ENCODE measurements at regions not wholly inside any gene's neighbourhood (a gene's known extent, or its start where the extent isn't known, plus 50 kb on each side); places are given as distances from the start of the nearest gene placed in this dataset.

- H3K27ac Mint-ChIP-seq = no peak overlapping the region
- H3K27me3 Mint-ChIP-seq (ENCODE audit: insufficient read depth) = no peaks in the 10 kb centered on the region; the same call in 1 of the 2 replicates
- no peaks in the 10 kb centered on the region for H3K4me1 Mint-ChIP-seq (ENCODE audit: low read depth)
- H3K4me3 Mint-ChIP-seq = no peak overlapping the region
- H3K9me3 Mint-ChIP-seq = no peaks in the 10 kb centered on the region
- no peaks in the 10 kb centered on the region for H3K36me3 Mint-ChIP-seq (ENCODE audit: low read depth)
- peak; percentile 70 for DNase-seq
- TF ChIP-seq, protein P1, sequence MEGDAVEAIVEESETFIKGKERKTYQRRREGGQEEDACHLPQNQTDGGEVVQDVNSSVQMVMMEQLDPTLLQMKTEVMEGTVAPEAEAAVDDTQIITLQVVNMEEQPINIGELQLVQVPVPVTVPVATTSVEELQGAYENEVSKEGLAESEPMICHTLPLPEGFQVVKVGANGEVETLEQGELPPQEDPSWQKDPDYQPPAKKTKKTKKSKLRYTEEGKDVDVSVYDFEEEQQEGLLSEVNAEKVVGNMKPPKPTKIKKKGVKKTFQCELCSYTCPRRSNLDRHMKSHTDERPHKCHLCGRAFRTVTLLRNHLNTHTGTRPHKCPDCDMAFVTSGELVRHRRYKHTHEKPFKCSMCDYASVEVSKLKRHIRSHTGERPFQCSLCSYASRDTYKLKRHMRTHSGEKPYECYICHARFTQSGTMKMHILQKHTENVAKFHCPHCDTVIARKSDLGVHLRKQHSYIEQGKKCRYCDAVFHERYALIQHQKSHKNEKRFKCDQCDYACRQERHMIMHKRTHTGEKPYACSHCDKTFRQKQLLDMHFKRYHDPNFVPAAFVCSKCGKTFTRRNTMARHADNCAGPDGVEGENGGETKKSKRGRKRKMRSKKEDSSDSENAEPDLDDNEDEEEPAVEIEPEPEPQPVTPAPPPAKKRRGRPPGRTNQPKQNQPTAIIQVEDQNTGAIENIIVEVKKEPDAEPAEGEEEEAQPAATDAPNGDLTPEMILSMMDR (IDR thresholded peaks at IDR 0.05) = peak; percentile 88
These were observed 67.2 kb upstream of the SMLR1 start for GRCh38 chr6:130760006-130760405.

DNA sequence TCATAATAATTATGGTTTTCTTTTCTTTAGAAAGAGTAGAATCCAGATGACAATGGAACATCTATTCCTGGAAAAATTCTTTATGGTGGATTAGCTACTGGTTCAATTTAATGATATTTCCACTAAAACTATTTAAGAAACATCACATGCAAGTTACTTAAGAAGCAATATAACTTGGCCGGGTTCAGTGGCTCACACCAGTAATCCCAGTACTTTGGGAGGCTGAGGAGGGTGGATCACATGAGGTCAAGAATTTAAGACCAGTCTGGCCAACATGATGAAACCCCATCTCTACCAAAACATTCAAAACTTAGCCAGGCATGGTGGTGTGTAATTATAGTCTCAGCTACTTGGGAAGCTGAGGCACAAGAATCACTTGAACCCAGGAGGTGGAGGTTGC lies 65.9 kb upstream of the SMLR1 start:
- Mint-ChIP-seq H3K36me3 (ENCODE audit: low read depth) (no peaks in the 10 kb centered on the region), H3K9me3 (no peaks in the 10 kb centered on the region), H3K27me3 (ENCODE audit: insufficient read depth) (no peaks in the 10 kb centered on the region; the same call in 1 of the 2 replicates), H3K27ac (no peak overlapping the region), H3K4me3 (no peak overlapping the region), H3K4me1 (ENCODE audit: low read depth) (peaks cover 3% of the 10 kb centered on the region; the same call in 1 of the 2 replicates)
- TF ChIP-seq, protein P1 (IDR thresholded peaks at IDR 0.05) = no peak
- no peak for DNase-seq

DNA sequence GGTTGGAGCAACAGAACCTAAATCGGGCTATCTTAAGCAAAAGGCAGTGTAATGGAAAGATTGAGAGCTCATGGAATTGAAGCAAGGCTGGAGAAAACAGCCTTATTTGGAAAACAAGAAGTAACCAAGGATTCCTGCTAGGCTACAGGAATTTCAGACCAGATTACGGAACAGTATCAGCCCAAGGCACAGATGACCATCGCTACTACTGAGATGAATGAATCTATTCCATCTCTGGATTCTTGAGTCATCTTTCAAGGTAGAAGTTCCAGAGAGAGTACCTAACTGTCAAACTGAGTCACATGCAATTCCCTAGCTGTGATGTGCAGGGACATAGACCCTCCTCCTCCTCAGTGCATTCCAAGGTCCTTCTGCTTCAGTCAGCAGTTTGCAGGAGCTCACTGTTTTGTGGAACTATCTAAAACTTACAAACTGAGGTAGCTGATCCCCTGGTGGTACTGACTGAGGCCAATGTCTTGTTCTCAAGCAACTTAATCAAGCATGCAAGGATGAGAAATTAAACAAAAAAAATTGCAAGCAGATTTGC lies 62.0 kb upstream of the SMLR1 start:
- no peak overlapping the region for H3K27ac Mint-ChIP-seq
- no peak for DNase-seq
- no peak overlapping the region for H3K4me3 Mint-ChIP-seq
- TF ChIP-seq, protein P1 (IDR thresholded peaks at IDR 0.05) = no peak
- no peaks in the 10 kb centered on the region for H3K9me3 Mint-ChIP-seq
- H3K36me3 Mint-ChIP-seq (ENCODE audit: low read depth) = no peaks in the 10 kb centered on the region
- H3K4me1 Mint-ChIP-seq (ENCODE audit: low read depth) = peaks cover 6% of the 10 kb centered on the region; the same call in 1 of the 2 replicates
- no peaks in the 10 kb centered on the region; the same call in 1 of the 2 replicates for H3K27me3 Mint-ChIP-seq (ENCODE audit: insufficient read depth)

DNA sequence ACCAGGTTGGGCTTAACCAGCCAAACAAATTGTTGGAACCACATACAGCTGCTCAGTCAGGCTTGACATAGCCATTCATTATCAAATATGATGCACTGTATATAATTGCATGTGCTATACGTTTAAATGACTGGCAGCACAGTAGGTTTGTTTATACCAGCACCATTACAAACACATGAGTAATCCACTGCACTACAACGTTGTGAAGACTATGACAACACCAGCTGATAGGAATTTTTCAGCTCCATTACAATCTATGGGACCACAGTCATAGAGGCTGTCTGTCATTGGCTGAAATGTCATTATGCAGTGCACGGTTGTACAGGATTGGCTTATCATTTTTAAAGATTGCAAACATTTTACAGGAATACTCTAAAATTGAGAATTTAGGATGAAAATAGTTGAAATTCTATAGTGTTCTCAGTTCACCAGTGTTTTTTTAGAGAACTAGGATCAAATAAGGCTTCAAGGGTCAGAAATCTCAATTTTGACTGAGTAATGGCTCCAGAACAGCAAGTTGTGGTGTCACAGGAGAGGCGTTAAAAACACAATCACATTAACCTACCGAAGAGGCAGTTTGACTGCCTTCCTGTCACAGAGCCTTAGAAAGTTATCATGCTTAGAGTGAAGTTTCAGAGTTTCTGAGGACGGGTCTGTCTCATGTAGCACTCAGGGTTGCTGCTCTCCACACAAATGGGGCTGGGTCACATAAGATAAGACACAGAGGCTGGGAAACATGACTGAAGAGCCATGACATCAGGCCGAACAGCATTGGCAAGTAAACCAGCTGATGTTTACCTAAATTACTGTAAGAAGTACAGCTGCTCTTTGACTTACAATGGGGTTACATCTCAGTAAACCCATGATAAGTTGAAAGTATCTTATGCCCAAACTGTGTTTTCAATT lies 60.7 kb upstream of the SMLR1 start:
- TF ChIP-seq, protein P1 (IDR thresholded peaks at IDR 0.05) = no peak
- Mint-ChIP-seq H3K36me3 (ENCODE audit: low read depth) (no peaks in the 10 kb centered on the region), H3K4me1 (ENCODE audit: low read depth) (peaks cover 6% of the 10 kb centered on the region; the same call in 1 of the 2 replicates), H3K27ac (no peak overlapping the region), H3K4me3 (no peak overlapping the region), H3K9me3 (no peaks in the 10 kb centered on the region), H3K27me3 (ENCODE audit: insufficient read depth) (no peaks in the 10 kb centered on the region; the same call in 1 of the 2 replicates)
- DNase-seq = no peak

DNA sequence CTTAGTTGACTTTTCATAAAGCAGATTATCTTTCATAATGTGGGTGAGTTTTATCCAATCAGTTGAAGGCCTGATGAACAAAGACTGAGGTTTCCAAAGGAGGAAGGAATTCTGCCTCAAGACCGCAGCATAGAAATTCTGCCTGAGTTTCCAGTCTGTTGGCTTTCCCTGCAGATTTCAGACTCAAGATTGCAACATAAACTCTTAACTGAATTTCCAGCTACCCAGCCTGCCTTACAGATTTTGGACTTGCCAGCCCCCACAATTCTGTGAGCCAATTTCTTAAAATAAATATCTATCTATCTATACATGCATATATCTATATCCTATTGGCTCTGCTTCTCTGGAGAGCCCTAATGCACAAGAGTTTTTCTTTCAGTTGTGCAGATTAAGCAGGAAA lies 57.3 kb upstream of the SMLR1 start:
- TF ChIP-seq, protein P1 (IDR thresholded peaks at IDR 0.05) = no peak
- Mint-ChIP-seq H3K36me3 (ENCODE audit: low read depth) (no peaks in the 10 kb centered on the region), H3K27ac (no peak overlapping the region), H3K27me3 (ENCODE audit: insufficient read depth) (no peaks in the 10 kb centered on the region), H3K4me1 (ENCODE audit: low read depth) (peaks cover 16% of the 10 kb centered on the region), H3K4me3 (no peak overlapping the region), H3K9me3 (no peaks in the 10 kb centered on the region)
- DNase-seq = no peak
